ENCODE measurements at regions not wholly inside any gene's neighbourhood (a gene's known extent, or its start where the extent isn't known, plus 50 kb on each side); places are given as distances from the start of the nearest gene placed in this dataset.
"Not testable (repeated sequence)": the region's sequence is repeated elsewhere in the genome, so short reads cannot be mapped to it uniquely, and the experiment has no call there.

- DNase-seq (ENCODE audit: low read depth, low spot score): no peak
Observed at GRCh38 chr4:179248821-179249220, 1806.6 kb upstream of the AGA start.

DNA sequence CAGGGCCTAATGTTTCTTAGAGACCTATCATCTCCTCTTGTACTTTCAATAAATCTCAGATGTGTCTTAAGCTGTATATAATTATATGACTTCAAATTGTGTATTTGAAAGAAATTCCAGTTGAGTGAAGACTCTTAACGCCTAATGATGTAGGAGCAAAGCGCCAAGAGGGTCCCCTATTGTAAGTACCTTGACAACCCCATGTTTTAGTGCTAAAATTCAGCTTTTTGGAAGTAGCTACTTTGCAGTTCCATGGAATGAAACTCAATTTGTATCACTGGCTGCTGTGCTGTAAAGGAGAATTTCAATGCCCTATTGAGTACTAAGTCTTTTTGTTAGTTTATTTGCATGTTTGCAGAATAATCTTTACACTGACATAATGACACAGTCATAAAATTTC is 1826.6 kb upstream of the AGA start:
- DNase-seq (ENCODE audit: low read depth, low spot score): no peak

- DNase-seq (ENCODE audit: low read depth, low spot score): no peak
Observed at GRCh38 chr4:179272282-179272681, 1830.0 kb upstream of the AGA start.

DNA sequence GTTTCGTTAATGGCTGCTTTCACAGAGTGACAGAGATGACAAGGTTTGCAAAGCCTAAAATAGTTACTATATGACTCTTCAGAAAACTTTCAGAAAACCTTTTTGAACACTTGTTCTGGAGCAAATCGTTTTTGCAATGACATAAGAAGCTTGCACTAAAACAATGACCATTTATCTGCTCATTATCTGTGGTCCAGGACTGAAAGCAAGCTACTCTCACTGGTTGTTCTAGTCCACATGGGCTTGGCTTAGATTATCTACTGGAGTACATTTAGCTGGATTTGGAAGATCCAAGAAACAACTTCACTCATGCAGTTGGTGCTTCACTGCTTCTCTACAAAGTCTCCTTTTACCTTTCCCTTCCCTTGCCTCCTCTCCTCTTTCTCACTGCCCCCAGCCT is 1836.4 kb upstream of the AGA start:
- no peak for DNase-seq (ENCODE audit: low read depth, low spot score)

- DNase-seq (ENCODE audit: low read depth, low spot score): no peak
Observed at GRCh38 chr4:179285696-179286095, 1843.5 kb upstream of the AGA start.

DNA sequence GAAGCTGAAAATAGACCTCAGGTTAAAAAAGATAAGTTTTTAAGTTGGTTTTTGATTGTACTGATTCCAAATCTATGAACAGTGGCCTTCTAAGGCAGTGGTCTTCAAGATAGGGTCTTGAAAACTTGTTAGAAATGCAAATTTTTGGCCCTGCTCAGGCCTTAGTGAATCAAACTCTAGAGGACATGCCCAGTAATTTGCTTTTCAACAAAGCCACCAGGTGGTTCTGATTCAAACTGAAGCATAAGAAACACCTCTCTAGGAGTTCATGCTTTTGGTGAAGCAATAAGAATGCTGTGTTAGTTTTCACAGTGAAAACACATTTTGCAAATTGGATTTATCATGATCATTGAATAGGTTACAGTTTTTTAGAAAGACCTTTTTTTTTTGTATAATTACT is 1849.4 kb upstream of the AGA start:
- DNase-seq (ENCODE audit: low read depth, low spot score): no peak

- DNase-seq (ENCODE audit: low read depth, low spot score): no peak
Observed at GRCh38 chr4:179292468-179292867, 1850.2 kb upstream of the AGA start.

- no peak for DNase-seq (ENCODE audit: low read depth, low spot score)
Observed at GRCh38 chr4:179307297-179308136, 1865.3 kb upstream of the AGA start.

DNA sequence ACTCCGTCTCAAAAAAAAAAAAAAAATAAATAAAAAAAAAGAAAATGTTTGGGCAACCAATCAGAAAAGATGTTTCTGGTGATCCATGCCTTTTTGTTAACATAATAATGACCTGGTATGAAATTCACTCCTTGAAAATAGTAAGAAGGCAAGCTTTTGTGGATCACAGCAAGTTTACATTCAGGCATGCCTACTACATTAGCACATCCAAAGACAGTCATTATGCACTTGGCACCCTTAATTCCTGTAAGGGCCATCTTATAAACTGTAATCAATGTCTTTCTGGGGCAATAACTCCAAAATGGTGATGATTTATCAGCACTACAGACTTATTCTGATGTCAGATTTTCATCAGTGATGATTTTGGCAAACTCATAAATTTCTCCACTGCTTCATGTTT is 1871.6 kb upstream of the AGA start:
- no peak for DNase-seq (ENCODE audit: low read depth, low spot score)

- DNase-seq (ENCODE audit: low read depth, low spot score): no peak
Observed at GRCh38 chr4:179325181-179325580, 1882.9 kb upstream of the AGA start.

DNA sequence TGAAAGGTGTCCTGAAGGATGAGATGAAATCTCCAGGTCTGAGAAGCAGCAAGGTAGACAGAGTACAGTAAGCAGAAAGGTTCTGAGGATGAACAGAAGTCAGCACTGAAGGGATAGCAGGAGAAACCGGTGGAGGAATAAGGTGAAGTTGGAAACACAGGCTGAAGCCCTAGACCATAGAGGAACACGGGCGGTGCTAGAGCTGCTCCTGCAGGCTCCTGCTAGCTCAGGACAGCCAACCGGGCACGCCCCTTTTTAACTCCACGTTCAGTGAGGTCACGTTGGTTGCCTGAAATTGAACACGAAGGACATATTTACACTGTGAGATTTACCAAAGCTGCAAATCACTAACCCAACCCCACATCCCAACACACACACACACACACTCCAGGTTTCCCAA is 1886.4 kb upstream of the AGA start:
- DNase-seq (ENCODE audit: low read depth, low spot score): no peak

GRCh38 chr4:179331362-179331761 is 1889.1 kb upstream of the AGA start:
- DNase-seq (ENCODE audit: low read depth, low spot score): no peak

- DNase-seq (ENCODE audit: low read depth, low spot score): no peak
Observed at GRCh38 chr4:179344861-179345260, 1902.6 kb upstream of the AGA start.

DNA sequence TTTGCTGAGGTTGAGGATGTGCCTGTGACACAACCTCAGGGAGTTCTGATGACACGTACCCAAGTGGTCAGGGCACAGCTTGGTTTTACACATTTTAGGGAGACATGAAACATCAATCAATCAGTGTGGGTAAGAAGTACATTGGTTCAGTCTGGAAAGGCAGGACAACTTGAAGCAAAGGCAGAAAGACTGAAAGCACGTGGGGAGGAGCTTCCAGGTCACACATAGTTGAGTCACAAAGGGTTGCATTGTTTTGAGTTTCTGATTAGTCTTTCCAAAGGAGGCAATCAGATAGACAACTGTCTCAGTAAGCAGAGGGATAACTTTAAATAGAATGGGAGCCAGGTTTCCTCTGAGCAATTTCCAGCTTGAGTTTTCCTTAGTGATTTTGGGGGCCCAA is 1910.0 kb upstream of the AGA start:
- no peak for DNase-seq (ENCODE audit: low read depth, low spot score)

GRCh38 chr4:179353786-179354185 is 1911.5 kb upstream of the AGA start:
- no peak for DNase-seq (ENCODE audit: low read depth, low spot score)

GRCh38 chr4:179361978-179362486 is 1919.8 kb upstream of the AGA start:
- no peak for DNase-seq (ENCODE audit: low read depth, low spot score)

DNA sequence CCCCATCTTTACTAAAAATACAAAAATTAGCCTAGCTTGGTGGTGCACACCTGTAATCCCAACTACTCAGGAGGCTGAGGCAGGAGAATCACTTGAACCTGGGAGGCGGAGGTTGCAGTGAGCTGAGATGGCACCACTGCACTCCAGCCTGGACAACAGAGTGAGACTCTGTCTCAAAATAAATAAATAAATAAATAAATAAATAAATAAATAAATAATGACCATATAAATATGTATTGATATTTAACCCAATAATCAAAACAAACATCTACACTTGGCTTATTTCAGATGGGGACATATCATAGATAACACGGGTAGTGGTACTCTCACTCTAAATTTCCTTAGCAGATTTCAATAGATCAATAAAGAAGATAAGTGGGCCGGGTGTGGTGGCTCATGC is 1923.7 kb upstream of the AGA start:
- not testable (repeated sequence) for DNase-seq (ENCODE audit: low read depth, low spot score)

- DNase-seq (ENCODE audit: low read depth, low spot score): no peak
Observed at GRCh38 chr4:179372242-179372641, 1930.0 kb upstream of the AGA start.

- no peak for DNase-seq (ENCODE audit: low read depth, low spot score)
Observed at GRCh38 chr4:179372746-179373145, 1930.5 kb upstream of the AGA start.

- not testable (repeated sequence) for DNase-seq (ENCODE audit: low read depth, low spot score)
Observed at GRCh38 chr4:179378847-179379246, 1936.6 kb upstream of the AGA start.

DNA sequence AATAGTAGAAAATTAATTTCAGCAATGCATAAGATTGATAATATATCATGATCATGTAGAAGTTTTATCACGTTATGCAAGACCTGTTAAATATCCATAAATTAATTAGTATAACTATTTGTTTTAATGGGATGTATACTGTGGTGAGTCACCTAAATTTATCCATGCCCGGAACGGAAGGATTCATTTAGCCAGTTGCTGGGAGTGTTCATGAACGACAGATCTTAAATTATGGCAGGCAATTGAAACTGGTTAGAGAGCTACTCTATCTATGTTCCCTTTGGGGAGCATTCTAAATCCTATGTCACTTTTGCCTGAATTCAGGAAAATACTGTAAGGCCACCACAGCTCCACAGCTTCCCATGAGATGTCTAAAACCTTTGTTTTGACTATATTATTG is 1950.5 kb upstream of the AGA start:
- DNase-seq (ENCODE audit: low read depth, low spot score): no peak

DNA sequence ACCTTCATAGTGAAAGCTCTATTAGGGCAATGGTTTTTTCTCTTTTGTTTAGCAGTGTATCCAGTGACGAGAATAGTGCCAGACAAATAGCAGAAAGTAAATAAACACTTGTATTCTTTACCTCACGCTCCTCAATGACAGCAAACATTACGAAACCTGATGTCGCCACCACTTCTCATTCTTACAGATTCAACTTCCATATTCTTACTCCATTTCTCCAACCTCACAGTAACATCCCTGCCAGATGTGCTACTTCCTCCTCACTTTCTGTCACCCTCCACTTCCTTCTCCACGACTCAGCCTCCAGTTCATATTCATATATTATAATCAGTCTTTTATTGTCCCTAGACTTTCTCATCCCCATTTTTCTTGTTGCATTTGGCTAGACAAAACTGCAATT is 1956.2 kb upstream of the AGA start:
- DNase-seq (ENCODE audit: low read depth, low spot score): no peak

DNA sequence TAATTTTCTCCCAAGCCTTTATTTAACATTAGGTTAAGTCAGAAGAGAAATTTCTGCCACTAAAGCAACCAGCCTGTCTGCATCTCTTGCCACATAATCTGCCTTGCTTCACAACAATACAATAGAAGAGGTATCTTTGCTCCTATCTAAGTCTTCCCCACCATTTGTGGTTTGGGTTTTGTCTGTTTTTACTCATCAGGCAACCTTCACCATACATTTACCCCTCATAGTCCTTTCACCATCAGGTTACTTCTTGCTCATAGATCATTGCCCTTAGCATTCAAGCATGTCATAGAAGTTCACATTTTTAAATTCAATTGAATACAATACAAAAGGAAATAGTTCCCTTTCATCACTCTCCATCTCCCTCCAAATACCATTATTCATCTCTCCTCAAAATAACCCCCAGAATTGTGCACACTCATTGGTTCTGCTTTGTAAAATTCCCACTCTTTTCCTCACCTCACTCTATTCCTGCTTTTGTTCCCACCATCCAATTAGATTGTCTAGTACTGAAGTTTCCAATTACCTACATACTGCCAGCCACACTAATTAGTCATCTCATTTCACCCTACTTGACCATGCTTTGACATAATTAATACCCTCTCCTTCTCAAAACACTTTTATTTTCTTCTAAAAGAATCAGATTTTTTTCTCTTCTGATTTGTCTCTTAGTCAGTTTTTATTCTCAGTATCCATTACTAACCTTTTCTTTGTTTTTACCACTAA is 1957.0 kb upstream of the AGA start:
- DNase-seq (ENCODE audit: low read depth, low spot score): no peak

Data from smooth muscle cell of the brain vasculature (primary cell).